Liver (tissue), 8 donors: ENCODE measurements at regions not wholly inside any gene's neighbourhood (a gene's known extent, or its start where the extent isn't known, plus 50 kb on each side); places are given as distances from the start of the nearest gene placed in this dataset.

Experiments used
- DNase-seq: peaks from one replicate; pipeline ENCODE4 v3.0.0-alpha.2; 2017; ENCODE audit warnings: low spot score
- H3K27ac ChIP-seq, 2 donors: one replicate each; pipeline ENCODE4 v1.7.0; 2013; ENCODE audit warnings: inconsistent platforms in 2 of 2, low read length in 2 of 2, control low read depth in 1 of 2, low read depth in 1 of 2, mild to moderate bottlenecking in 1 of 2
- H3K27me3 ChIP-seq, 4 donors: one replicate each; pipeline versions ENCODE4 v1.6.1 to v1.7.0; 2013; ENCODE audit warnings: low read length in 3 of 4, inconsistent platforms in 1 of 4, mild to moderate bottlenecking in 1 of 4, moderate library complexity in 1 of 4; ENCODE audit not compliant: control insufficient read depth in 4 of 4, insufficient read depth in 4 of 4
- H3K36me3 ChIP-seq, 4 donors: one replicate each; pipeline versions ENCODE4 v1.6.1 to v1.7.0; 2013; ENCODE audit warnings: low read length in 3 of 4, mild to moderate bottlenecking in 3 of 4, low read depth in 1 of 4, moderate library complexity in 1 of 4; ENCODE audit not compliant: control insufficient read depth in 4 of 4, insufficient read depth in 3 of 4
- H3K4me1 ChIP-seq, 4 donors: one replicate each; pipeline versions ENCODE4 v1.6.1 to v1.7.0; 2013; ENCODE audit warnings: low read length in 3 of 4, mild to moderate bottlenecking in 3 of 4, moderate library complexity in 1 of 4; ENCODE audit not compliant: control insufficient read depth in 4 of 4, insufficient read depth in 4 of 4
- H3K4me3 ChIP-seq, 3 donors: one replicate each; pipeline versions ENCODE4 v1.6.1 to v1.7.0; 2013; ENCODE audit warnings: low read length in 3 of 3, control low read depth in 1 of 3, low read depth in 1 of 3, mild to moderate bottlenecking in 1 of 3
- H3K9ac ChIP-seq, 2 donors: one replicate each; pipeline ENCODE4 v1.7.0; 2013; ENCODE audit warnings: low read length in 2 of 2, mild to moderate bottlenecking in 2 of 2, moderate library complexity in 2 of 2, control low read depth in 1 of 2, low read depth in 1 of 2
- H3K9me3 ChIP-seq, 4 donors: one replicate each; pipeline versions ENCODE4 v1.6.1 to v1.7.0; 2013; ENCODE audit warnings: low read length in 3 of 4; ENCODE audit not compliant: control insufficient read depth in 4 of 4
- ATF3 ChIP-seq: IDR thresholded peaks from 2 replicates; pipeline ENCODE4 v1.6.1; 2016; ENCODE audit warnings: antibody characterized with exemption
- CTCF ChIP-seq: fragments of 150-350 bp; IDR thresholded peaks from 2 replicates; pipeline ENCODE4 v1.5.1; 2017; ENCODE audit warnings: improper control_type of control experiment, low read depth, low read length; ENCODE audit not compliant: missing input control
- FOXA1 ChIP-seq: IDR thresholded peaks from 2 replicates; pipeline ENCODE4 v1.6.1; 2016; ENCODE audit warnings: antibody characterized with exemption
- FOXA2 ChIP-seq: IDR thresholded peaks from 2 replicates; pipeline ENCODE4 v1.6.1; 2016; ENCODE audit warnings: antibody characterized with exemption
- GABPA ChIP-seq, 2 donors: IDR thresholded peaks in 1 of 2; conservative IDR thresholded peaks in 1 of 2; 2 replicates each; pipeline ENCODE4 v1.6.1; 2016; ENCODE audit warnings: antibody characterized with exemption in 2 of 2, mild to moderate bottlenecking in 1 of 2, moderate library complexity in 1 of 2
- HNF4A ChIP-seq, 2 donors: conservative IDR thresholded peaks; 2 replicates each; pipeline ENCODE4 v1.6.1; 2016; ENCODE audit warnings: antibody characterized with exemption in 2 of 2, mild to moderate bottlenecking in 2 of 2
- NR2F2 ChIP-seq: IDR thresholded peaks from 2 replicates; pipeline ENCODE4 v1.6.1; 2016; ENCODE audit warnings: antibody characterized with exemption
- REST ChIP-seq: IDR thresholded peaks from 2 replicates; pipeline ENCODE4 v1.6.1; 2016; ENCODE audit warnings: antibody characterized with exemption, mild to moderate bottlenecking
- RXRA ChIP-seq, 2 donors: IDR thresholded peaks; 2 replicates each; pipeline ENCODE4 v1.6.1; 2017 to 2018; ENCODE audit warnings: antibody characterized with exemption in 2 of 2, mild to moderate bottlenecking in 1 of 2
- YY1 ChIP-seq: IDR thresholded peaks from 2 replicates; pipeline ENCODE4 v1.6.1; 2016; ENCODE audit warnings: antibody characterized with exemption, mild to moderate bottlenecking
- ZBTB33 ChIP-seq: IDR thresholded peaks from 2 replicates; pipeline ENCODE4 v1.6.1; 2016; ENCODE audit warnings: antibody characterized with exemption
- WGBS: extraction: QIAGEN DNeasy Blood & Tissue Kit; methylation state at CpG from one replicate; pipeline ENCODE4 v1.1.7; 2013; 5-methylcytosine and 5-hydroxymethylcytosine counted together
- donor health status: healthy.
- donor health status: healthy.
- donor health status: healthy.
- donor health status: healthy.
- donor health status: healthy.

GRCh38 chr5:116880150-116880549 lies 305.5 kb upstream of the SEMA6A start (continued):
- no peak for TF ChIP-seq ATF3
- no peak for TF ChIP-seq REST
- TF ChIP-seq HNF4A (conservative IDR thresholded peaks at IDR 0.05) = no peak
- no peak for TF ChIP-seq YY1

- no peak for TF ChIP-seq RXRA (IDR thresholded peaks at IDR 0.05)
- no peak for TF ChIP-seq FOXA2
- TF ChIP-seq GABPA (IDR thresholded peaks at IDR 0.05 in 1 of 2, conservative IDR thresholded peaks at IDR 0.05 in 1 of 2) = no peak
- no peak for TF ChIP-seq NR2F2
- no peak for TF ChIP-seq REST
- no peak for TF ChIP-seq CTCF
- TF ChIP-seq ZBTB33 = no peak
- no peak for TF ChIP-seq FOXA1
- 87% methylated on average over 3 of the region's 3 CpGs for WGBS
These were observed 301.7 kb upstream of the SEMA6A start for GRCh38 chr5:116876240-116876840.

More at GRCh38 chr5:116876240-116876840, 301.7 kb upstream of the SEMA6A start:
- Histone ChIP-seq H3K9ac (no peak overlapping the region), H3K9me3 (peaks cover 0 to 4% (median 0%) of the 10 kb centered on the region in 4 donors), H3K4me3 (no peak overlapping the region), H3K4me1 (no peaks in the 10 kb centered on the region), H3K36me3 (no peaks in the 10 kb centered on the region), H3K27ac (no peak overlapping the region), H3K27me3 (no peaks in the 10 kb centered on the region)
- DNase-seq = no peak
